ENCODE measurements at regions not wholly inside any gene's neighbourhood (a gene's known extent, or its start where the extent isn't known, plus 50 kb on each side); places are given as distances from the start of the nearest gene placed in this dataset.

DNA sequence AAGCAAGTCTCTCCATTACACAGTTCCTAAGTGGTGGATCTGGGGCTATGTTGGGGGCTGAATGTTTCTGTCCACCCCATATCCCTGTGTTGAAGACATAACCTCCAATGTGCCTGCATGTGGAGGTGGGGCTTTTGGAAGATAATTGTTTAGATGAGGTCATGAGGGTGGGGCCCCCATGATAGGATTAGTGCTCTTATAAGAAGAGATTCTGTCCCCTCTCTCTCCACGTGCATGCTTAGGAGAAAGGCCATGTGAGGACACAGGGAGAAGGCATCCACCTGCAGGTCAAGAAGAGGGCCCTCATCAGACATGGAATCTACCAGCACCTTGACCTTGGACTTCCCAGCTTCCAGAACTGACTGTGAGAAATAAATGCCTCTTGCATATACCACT lies 231.0 kb upstream of the CHRNA7 start:
- H3K27me3 ChIP-seq (ENCODE audit: low read length): no peaks in the 10 kb centered on the region
- no peak for TF ChIP-seq EZH2phosphoT487 (IDR thresholded peaks at IDR 0.05; ENCODE audit: borderline replicate concordance, low read length)
- TF ChIP-seq, protein P1, sequence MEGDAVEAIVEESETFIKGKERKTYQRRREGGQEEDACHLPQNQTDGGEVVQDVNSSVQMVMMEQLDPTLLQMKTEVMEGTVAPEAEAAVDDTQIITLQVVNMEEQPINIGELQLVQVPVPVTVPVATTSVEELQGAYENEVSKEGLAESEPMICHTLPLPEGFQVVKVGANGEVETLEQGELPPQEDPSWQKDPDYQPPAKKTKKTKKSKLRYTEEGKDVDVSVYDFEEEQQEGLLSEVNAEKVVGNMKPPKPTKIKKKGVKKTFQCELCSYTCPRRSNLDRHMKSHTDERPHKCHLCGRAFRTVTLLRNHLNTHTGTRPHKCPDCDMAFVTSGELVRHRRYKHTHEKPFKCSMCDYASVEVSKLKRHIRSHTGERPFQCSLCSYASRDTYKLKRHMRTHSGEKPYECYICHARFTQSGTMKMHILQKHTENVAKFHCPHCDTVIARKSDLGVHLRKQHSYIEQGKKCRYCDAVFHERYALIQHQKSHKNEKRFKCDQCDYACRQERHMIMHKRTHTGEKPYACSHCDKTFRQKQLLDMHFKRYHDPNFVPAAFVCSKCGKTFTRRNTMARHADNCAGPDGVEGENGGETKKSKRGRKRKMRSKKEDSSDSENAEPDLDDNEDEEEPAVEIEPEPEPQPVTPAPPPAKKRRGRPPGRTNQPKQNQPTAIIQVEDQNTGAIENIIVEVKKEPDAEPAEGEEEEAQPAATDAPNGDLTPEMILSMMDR (conservative IDR thresholded peaks at IDR 0.05; ENCODE audit: low read depth, low read length): no peak
- no peak for TF ChIP-seq EZH2 (IDR thresholded peaks at IDR 0.05; ENCODE audit: low read length, unreplicated experiment)
- H3F3A ChIP-seq (ENCODE audit: low read length, unreplicated experiment): no peaks in the 10 kb centered on the region
- H3K9me3 ChIP-seq (ENCODE audit: low read length): no peaks in the 10 kb centered on the region
- DNase-seq (no peak), ATAC-seq (no peak)
- H3K27ac ChIP-seq (ENCODE audit: low read length): no peak overlapping the region
- H3K79me2 ChIP-seq (ENCODE audit: low read length): no peaks in the 10 kb centered on the region
- no peaks in the 10 kb centered on the region for H4K20me1 ChIP-seq (ENCODE audit: low read length)
- ChIA-PET CTCF (no interaction called here), POLR2A (ENCODE audit: unreplicated experiment) (no interaction called here)
- H3K4me3 ChIP-seq (ENCODE audit: low read length): no peak overlapping the region
- H3K4me2 ChIP-seq (ENCODE audit: low read length): no peak overlapping the region
- no peaks in the 10 kb centered on the region for H3K9me2 ChIP-seq (replicated peaks; ENCODE audit: low read length)
- intact Hi-C loops (cut with micrococcal nuclease): no loop called here
- H3K36me3 ChIP-seq (ENCODE audit: low read depth, low read length): no peaks in the 10 kb centered on the region
- no TSS peak for BruUV-seq (replicated peaks)
- no peaks in the 10 kb centered on the region for H3K4me1 ChIP-seq (ENCODE audit: insufficient read depth, low read length)
- no peak overlapping the region for H2AFZ ChIP-seq (ENCODE audit: low read length)
- H3K9ac ChIP-seq (ENCODE audit: low read length): no peak overlapping the region

GRCh38 chr15:31799715-31800321 lies 230.5 kb upstream of the CHRNA7 start:
- BruUV-seq (replicated peaks): no TSS peak
- CTCF ChIA-PET: no interaction called here
- intact Hi-C loops (cut with micrococcal nuclease): no loop called here

GRCh38 chr15:31801152-31801551 lies 229.2 kb upstream of the CHRNA7 start:
- Histone ChIP-seq H3K79me2 (ENCODE audit: low read length) (no peaks in the 10 kb centered on the region), H4K20me1 (ENCODE audit: low read length) (no peaks in the 10 kb centered on the region), H3K27me3 (ENCODE audit: low read length) (no peaks in the 10 kb centered on the region), H3K36me3 (ENCODE audit: low read depth, low read length) (no peaks in the 10 kb centered on the region), H3K4me3 (ENCODE audit: low read length) (no peak overlapping the region), H3K4me2 (ENCODE audit: low read length) (no peak overlapping the region), H3K9ac (ENCODE audit: low read length) (no peak overlapping the region), H3K27ac (ENCODE audit: low read length) (no peak overlapping the region), H3K9me3 (ENCODE audit: low read length) (no peaks in the 10 kb centered on the region), H3F3A (ENCODE audit: low read length, unreplicated experiment) (no peaks in the 10 kb centered on the region), H3K4me1 (ENCODE audit: insufficient read depth, low read length) (no peaks in the 10 kb centered on the region), H2AFZ (ENCODE audit: low read length) (no peak overlapping the region), H3K9me2 (replicated peaks; ENCODE audit: low read length) (no peaks in the 10 kb centered on the region)
- TF ChIP-seq EZH2phosphoT487 (IDR thresholded peaks at IDR 0.05; ENCODE audit: borderline replicate concordance, low read length): no peak
- no peak for TF ChIP-seq EZH2 (IDR thresholded peaks at IDR 0.05; ENCODE audit: low read length, unreplicated experiment)
- TF ChIP-seq, protein P1 (conservative IDR thresholded peaks at IDR 0.05; ENCODE audit: low read depth, low read length): no peak
- DNase-seq: peak; percentile 37
- BruUV-seq (replicated peaks): no TSS peak
- intact Hi-C loops (cut with micrococcal nuclease): no loop called here
- CTCF ChIA-PET: no interaction called here
- ATAC-seq: no peak
- POLR2A ChIA-PET (ENCODE audit: unreplicated experiment): no interaction called here

More at GRCh38 chr15:31799715-31800321, 230.5 kb upstream of the CHRNA7 start:
- no peak overlapping the region for H3K9ac ChIP-seq (ENCODE audit: low read length)
- no peak overlapping the region for H2AFZ ChIP-seq (ENCODE audit: low read length)
- TF ChIP-seq, protein P1 (conservative IDR thresholded peaks at IDR 0.05; ENCODE audit: low read depth, low read length): no peak
- no peak for TF ChIP-seq EZH2 (IDR thresholded peaks at IDR 0.05; ENCODE audit: low read length, unreplicated experiment)
- TF ChIP-seq EZH2phosphoT487 (IDR thresholded peaks at IDR 0.05; ENCODE audit: borderline replicate concordance, low read length): no peak
- no peaks in the 10 kb centered on the region for H3K9me3 ChIP-seq (ENCODE audit: low read length)
- H3K27ac ChIP-seq (ENCODE audit: low read length): no peak overlapping the region
- H3K36me3 ChIP-seq (ENCODE audit: low read depth, low read length): no peaks in the 10 kb centered on the region
- no peaks in the 10 kb centered on the region for H4K20me1 ChIP-seq (ENCODE audit: low read length)
- no peak overlapping the region for H3K4me3 ChIP-seq (ENCODE audit: low read length)
- H3F3A ChIP-seq (ENCODE audit: low read length, unreplicated experiment): no peaks in the 10 kb centered on the region
- H3K9me2 ChIP-seq (replicated peaks; ENCODE audit: low read length): no peaks in the 10 kb centered on the region
- POLR2A ChIA-PET (ENCODE audit: unreplicated experiment): no interaction called here
- no peak overlapping the region for H3K4me2 ChIP-seq (ENCODE audit: low read length)
- no peaks in the 10 kb centered on the region for H3K79me2 ChIP-seq (ENCODE audit: low read length)
- DNase-seq (peak; percentile 35), ATAC-seq (no peak)
- no peaks in the 10 kb centered on the region for H3K4me1 ChIP-seq (ENCODE audit: insufficient read depth, low read length)
- no peaks in the 10 kb centered on the region for H3K27me3 ChIP-seq (ENCODE audit: low read length)

Measured in PC-3 (cell line).